ENCODE measurements at regions not wholly inside any gene's neighbourhood (a gene's known extent, or its start where the extent isn't known, plus 50 kb on each side); places are given as distances from the start of the nearest gene placed in this dataset.

DNA sequence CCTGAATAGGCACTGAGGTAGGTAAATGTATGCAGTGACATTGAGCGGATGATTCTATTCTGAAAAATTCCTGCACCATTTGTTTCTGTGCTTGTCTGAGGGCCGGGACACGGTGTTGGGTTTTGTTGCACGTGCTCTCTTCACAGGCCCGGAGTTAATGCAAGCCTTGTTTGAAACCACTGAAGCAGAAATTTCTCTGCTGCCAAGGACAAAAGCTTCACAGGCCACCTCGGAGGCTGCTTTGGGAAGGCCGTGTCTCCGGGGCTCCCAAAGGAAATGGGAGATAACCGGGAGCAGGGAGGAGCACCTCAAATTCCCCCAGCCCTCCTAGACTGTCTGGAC is 179.4 kb downstream of the OPA1 start:
- TF ChIP-seq, protein P1, sequence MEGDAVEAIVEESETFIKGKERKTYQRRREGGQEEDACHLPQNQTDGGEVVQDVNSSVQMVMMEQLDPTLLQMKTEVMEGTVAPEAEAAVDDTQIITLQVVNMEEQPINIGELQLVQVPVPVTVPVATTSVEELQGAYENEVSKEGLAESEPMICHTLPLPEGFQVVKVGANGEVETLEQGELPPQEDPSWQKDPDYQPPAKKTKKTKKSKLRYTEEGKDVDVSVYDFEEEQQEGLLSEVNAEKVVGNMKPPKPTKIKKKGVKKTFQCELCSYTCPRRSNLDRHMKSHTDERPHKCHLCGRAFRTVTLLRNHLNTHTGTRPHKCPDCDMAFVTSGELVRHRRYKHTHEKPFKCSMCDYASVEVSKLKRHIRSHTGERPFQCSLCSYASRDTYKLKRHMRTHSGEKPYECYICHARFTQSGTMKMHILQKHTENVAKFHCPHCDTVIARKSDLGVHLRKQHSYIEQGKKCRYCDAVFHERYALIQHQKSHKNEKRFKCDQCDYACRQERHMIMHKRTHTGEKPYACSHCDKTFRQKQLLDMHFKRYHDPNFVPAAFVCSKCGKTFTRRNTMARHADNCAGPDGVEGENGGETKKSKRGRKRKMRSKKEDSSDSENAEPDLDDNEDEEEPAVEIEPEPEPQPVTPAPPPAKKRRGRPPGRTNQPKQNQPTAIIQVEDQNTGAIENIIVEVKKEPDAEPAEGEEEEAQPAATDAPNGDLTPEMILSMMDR (IDR thresholded peaks at IDR 0.05 in 8 of 11, conservative IDR thresholded peaks at IDR 0.05 in 3 of 11), result no peak
- no peak for TF ChIP-seq POLR2AphosphoS5 (IDR thresholded peaks at IDR 0.05)
- TF ChIP-seq POLR2A (IDR thresholded peaks at IDR 0.05), result no peak
